ENCODE measurements at regions not wholly inside any gene's neighbourhood (a gene's known extent, or its start where the extent isn't known, plus 50 kb on each side); places are given as distances from the start of the nearest gene placed in this dataset.

DNA sequence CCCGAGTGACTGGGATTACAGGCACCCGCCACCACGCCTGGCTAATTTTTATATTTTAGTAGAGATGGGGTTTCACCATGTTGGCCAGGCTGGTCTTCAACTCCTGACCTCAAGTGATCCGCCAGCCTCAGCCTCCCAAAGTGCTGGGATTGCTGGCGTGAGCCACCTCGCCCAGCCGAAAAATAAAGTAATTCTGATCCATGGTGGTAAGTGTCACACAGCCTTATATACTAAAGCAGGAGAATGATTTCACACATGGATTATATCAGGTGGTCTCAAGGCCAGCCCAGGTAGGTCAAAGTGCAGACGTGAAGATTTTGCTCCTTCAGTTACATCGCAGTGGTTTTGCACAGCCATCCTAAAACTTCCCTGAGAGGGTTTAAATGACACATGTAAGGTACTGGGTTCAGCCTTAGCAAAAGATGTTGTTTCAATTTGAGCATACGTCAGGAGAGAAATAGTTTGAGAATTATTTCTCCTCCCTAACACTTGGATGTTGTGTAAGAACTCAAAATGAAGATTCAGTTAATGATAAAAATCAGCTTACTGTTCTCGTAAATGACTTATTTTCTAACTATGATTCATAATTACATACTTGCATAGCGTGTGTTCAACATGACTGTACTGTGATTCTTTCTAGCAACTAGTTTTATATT lies 93.0 kb upstream of the SLC39A10 start:
- Histone ChIP-seq H4K5ac (ENCODE audit: insufficient read length, low read depth, low read length) (no peak overlapping the region), H3K4me3 (ENCODE audit: extremely low read depth in 1 of 4, insufficient read depth in 2 of 4, low read depth in 3 of 4, low read length in 4 of 4) (no peak overlapping the region), H2AK5ac (ENCODE audit: low read depth, low read length) (no peak overlapping the region; the same call in 1 of the 2 replicates), H3K4ac (replicated peaks; ENCODE audit: insufficient read length, low read depth, low read length) (no peak overlapping the region), H3K9ac (replicated peaks in 1 of 4; ENCODE audit: extremely low read depth in 1 of 4, low read depth in 3 of 4, low read length in 3 of 4) (no peak overlapping the region), H2BK5ac (ENCODE audit: low read depth, low read length) (no peak overlapping the region), H4K20me1 (replicated peaks in 1 of 2; ENCODE audit: control insufficient read depth in 1 of 2, insufficient read depth in 2 of 2, low read length in 2 of 2) (no peaks in the 10 kb centered on the region), H3K18ac (ENCODE audit: extremely low read depth, low read length) (no peak overlapping the region), H2AFZ (ENCODE audit: low read length) (no peak overlapping the region), H2BK120ac (replicated peaks; ENCODE audit: low read depth, low read length) (no peak overlapping the region), H3K4me2 (ENCODE audit: insufficient read depth in 1 of 2, low read depth in 2 of 2, low read length in 2 of 2) (no peak overlapping the region), H3K23me2 (ENCODE audit: low read depth, low read length) (no peaks in the 10 kb centered on the region), H3K27me3 (replicated peaks in 1 of 4; ENCODE audit: control insufficient read depth in 3 of 4, extremely low read depth in 1 of 4, insufficient read depth in 3 of 4, low read length in 3 of 4) (peaks cover 0 to 1% (median 0%) of the 10 kb centered on the region in 4 experiments; a peak in 1 of 7 replicates), H3K27ac (ENCODE audit: low read depth, low read length) (no peak overlapping the region), H2BK12ac (ENCODE audit: low read depth, low read length) (no peak overlapping the region), H3K79me2 (ENCODE audit: control insufficient read depth in 1 of 2, insufficient read depth in 2 of 2, low read length in 2 of 2) (no peaks in the 10 kb centered on the region), H3K14ac (ENCODE audit: insufficient read length) (no peak overlapping the region), H2BK15ac (ENCODE audit: low read length) (no peak overlapping the region), H2BK20ac (ENCODE audit: low read length) (no peak overlapping the region), H4K8ac (ENCODE audit: extremely low read depth, insufficient read depth, low read length) (no peak overlapping the region), H3K56ac (replicated peaks; ENCODE audit: insufficient read length, low read depth, low read length) (no peak overlapping the region), H3K36me3 (ENCODE audit: control insufficient read depth in 2 of 4, insufficient read depth in 4 of 4, low read length in 3 of 4) (no peaks in the 10 kb centered on the region), H3K9me3 (ENCODE audit: insufficient read depth in 2 of 2, low read depth in 1 of 2, low read length in 1 of 2) (no peaks in the 10 kb centered on the region; a peak in 1 of 4 replicates), H3K79me1 (ENCODE audit: low read depth, low read length) (no peaks in the 10 kb centered on the region), H3K4me1 (replicated peaks in 1 of 4; ENCODE audit: control insufficient read depth in 3 of 4, insufficient read depth in 4 of 4, low read length in 3 of 4) (peaks cover 0 to 6% (median under 1%) of the 10 kb centered on the region in 4 experiments; a peak in 3 of 7 replicates), H3K23ac (ENCODE audit: insufficient read length) (no peak overlapping the region), H4K91ac (replicated peaks; ENCODE audit: insufficient read length, low read length) (no peak overlapping the region)
- TF ChIP-seq CBX5 (IDR thresholded peaks at IDR 0.05; ENCODE audit: low read depth, low read length): no peak
- no peak for TF ChIP-seq JUN (IDR thresholded peaks at IDR 0.05; ENCODE audit: low read depth, low read length)
- no peak for TF ChIP-seq SIN3A (conservative IDR thresholded peaks at IDR 0.05 in 1 of 2, IDR thresholded peaks at IDR 0.05 in 1 of 2; ENCODE audit: low read depth in 1 of 2, low read length in 2 of 2)
- TF ChIP-seq SP1 (IDR thresholded peaks at IDR 0.05; ENCODE audit: low read depth, low read length): no peak
- TF ChIP-seq BRCA1 (IDR thresholded peaks at IDR 0.05; ENCODE audit: low read depth, low read length): no peak
- no peak for TF ChIP-seq CREB1 (IDR thresholded peaks at IDR 0.05)
- TF ChIP-seq SRF (IDR thresholded peaks at IDR 0.05; ENCODE audit: low read depth, low read length): no peak
- TF ChIP-seq TBP (IDR thresholded peaks at IDR 0.05; ENCODE audit: low read depth, low read length): no peak
- no peak for TF ChIP-seq CEBPB (IDR thresholded peaks at IDR 0.05; ENCODE audit: low read depth, low read length)
- TF ChIP-seq CTBP2 (IDR thresholded peaks at IDR 0.05; ENCODE audit: borderline replicate concordance, insufficient read depth, insufficient read length, low read length): no peak
- TF ChIP-seq FOSL1 (IDR thresholded peaks at IDR 0.05; ENCODE audit: insufficient read depth, low read depth, low read length): no peak
- ChIA-PET CTCF (ENCODE audit: partially characterized antibody) (no interaction called here), POLR2A (ENCODE audit: partially characterized antibody) (no interaction called here)
- no peak for FAIRE-seq
- DNase-seq (ENCODE audit: low read depth in 1 of 2, low spot score in 2 of 2): no peak
- 95% methylated on average over 12 of the region's 12 CpGs; no CpG with 5 or more reads in 1 of the 2 experiments for WGBS, 2 experiments (ENCODE audit: extremely low coverage in 1 of 2, insufficient coverage in 1 of 2, insufficient read length in 1 of 2, insufficient replicate concordance in 2 of 2, low coverage in 1 of 2, low lambda C conversion rate in 2 of 2, missing lambda C conversion rate in 1 of 2)
